Peyer's patch (tissue), 4 donors: ENCODE measurements at regions not wholly inside any gene's neighbourhood (a gene's known extent, or its start where the extent isn't known, plus 50 kb on each side); places are given as distances from the start of the nearest gene placed in this dataset.

Experiments used
- CTCF ChIP-seq, 6 experiments: fragments of 450-650 bp in 4 of 6; fragments of 200-600 bp in 2 of 6; sonication (generic) in 1 of 6; IDR thresholded peaks; one replicate each; pipeline ENCODE4 v1.5.1; 2017 to 2019; ENCODE audit warnings: antibody characterized with exemption in 6 of 6, mild to moderate bottlenecking in 3 of 6, moderate library complexity in 1 of 6
- POLR2A ChIP-seq, 2 donors: fragments of 450-650 bp; IDR thresholded peaks; one replicate each; pipeline ENCODE4 v1.5.1; 2017; ENCODE audit warnings: antibody characterized with exemption in 2 of 2, mild to moderate bottlenecking in 2 of 2, moderate library complexity in 2 of 2

GRCh38 chr2:224173933-224174332 lies 134.8 kb upstream of the SERPINE2 start:
- TF ChIP-seq CTCF (IDR thresholded peaks at IDR 0.05) (no peak), POLR2A (IDR thresholded peaks at IDR 0.05) (no peak)
